Psoas muscle (tissue), 7 donors: ENCODE measurements at regions not wholly inside any gene's neighbourhood (a gene's known extent, or its start where the extent isn't known, plus 50 kb on each side); places are given as distances from the start of the nearest gene placed in this dataset.

ENCODE experiments used
- ATAC-seq, 4 donors: fragments of 200-7000 bp; cut with Tn5 transposase; one replicate each; pipeline ENCODE4 v1.9.1; 2020; ENCODE audit warnings: moderate library complexity in 3 of 4, mild to moderate bottlenecking in 2 of 4
- DNase-seq, 2 donors: peaks; one replicate each; pipeline ENCODE4 v3.0.0-alpha.2; 2020
- H3K27ac ChIP-seq: fragments of 200-600 bp; one replicate; pipeline ENCODE4 v1.8.0; 2022
- H3K27me3 ChIP-seq, 3 donors: fragments of 200-600 bp in 1 of 3; one replicate each; pipeline versions ENCODE4 v1.6.1 to v1.8.0; 2013 to 2022; ENCODE audit warnings: low read length in 2 of 3, mild to moderate bottlenecking in 2 of 3, moderate library complexity in 1 of 3; ENCODE audit not compliant: insufficient read depth in 3 of 3
- H3K36me3 ChIP-seq, 2 donors: fragments of 200-600 bp in 1 of 2; one replicate each; pipeline versions ENCODE4 v1.6.1 to v1.8.0; 2013 to 2022; ENCODE audit warnings: low read depth in 1 of 2, mild to moderate bottlenecking in 1 of 2, moderate library complexity in 1 of 2; ENCODE audit not compliant: insufficient read depth in 1 of 2
- H3K4me1 ChIP-seq: fragments of 200-600 bp; one replicate; pipeline ENCODE4 v1.8.0; 2022
- H3K4me3 ChIP-seq: fragments of 200-600 bp; one replicate; pipeline ENCODE4 v1.8.0; 2022; ENCODE audit warnings: mild to moderate bottlenecking
- H3K9me3 ChIP-seq: fragments of 200-600 bp; one replicate; pipeline ENCODE4 v1.8.0; 2022
- WGBS, 3 donors: extraction: QIAGEN DNeasy Blood & Tissue Kit; methylation state at CpG; one replicate each; pipeline versions ENCODE4 v1.1.6 to v1.1.7; 2013; 5-methylcytosine and 5-hydroxymethylcytosine counted together
- intact Hi-C, 2 donors: fragments of 100-400 bp; cut with DNase I; formaldehyde crosslinking; loops; one replicate each; pipeline versions ENCODE4 v1.11.0 to v1.14.2; 2022
- TF ChIP-seq, protein P1 (sequence below): fragments of 200-600 bp; IDR thresholded peaks from one replicate; pipeline ENCODE4 v1.8.0; 2022; ENCODE audit warnings: antibody characterized with exemption
- donor health status: healthy with polysubstance abuse.
- donor health status: DM: no; HTN: no; CAD: no; lungs with moderate emphysema.
- donor health status: Bipolar disorder and iron deficiency.
- donor health status: healthy.
- donor health status: DM: yes; HTN: yes; CAD: no.
- donor health status: DM: no; HTN: no; CAD: no.
- donor health status: DM: yes; HTN: yes; CAD: no.

DNA sequence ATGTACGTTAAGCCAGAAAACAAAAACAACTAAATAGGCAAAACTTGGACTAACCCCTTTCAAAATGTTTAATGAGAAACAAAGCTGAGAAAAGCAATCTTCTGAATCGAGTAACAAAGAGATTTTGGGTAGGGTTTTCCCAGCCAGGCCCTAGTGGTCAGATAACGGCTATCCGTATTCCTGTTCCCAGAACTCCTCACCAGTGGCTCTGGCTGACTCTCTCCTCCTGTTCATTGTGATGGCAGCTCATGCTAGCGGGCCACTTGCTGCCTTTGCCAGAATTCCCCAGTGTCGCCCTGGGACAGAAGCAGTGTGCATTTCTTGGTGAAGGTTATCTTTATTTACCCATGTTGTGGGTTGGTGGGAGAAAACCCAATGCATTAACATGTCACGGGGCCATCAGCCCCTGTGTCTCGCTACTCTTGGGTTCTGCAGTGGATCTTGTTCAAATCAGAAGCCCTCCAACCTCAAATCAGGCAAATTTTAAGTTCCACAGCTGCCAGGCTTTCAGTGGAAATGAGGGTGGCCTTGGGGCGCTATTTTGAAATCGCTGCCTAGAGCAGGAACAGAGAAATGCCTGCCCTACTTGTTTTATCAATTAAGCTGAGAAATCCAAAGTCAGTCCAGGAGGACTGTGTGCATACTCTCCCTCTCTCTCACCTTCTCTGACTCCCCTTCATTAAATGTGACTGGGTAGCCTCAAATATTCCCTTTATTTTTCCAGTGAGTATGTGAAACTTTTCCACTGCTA is 164.5 kb upstream of the NPVF start:
- Histone ChIP-seq H3K9me3 (no peaks in the 10 kb centered on the region), H3K27me3 (no peaks in the 10 kb centered on the region), H3K36me3 (no peaks in the 10 kb centered on the region), H3K27ac (no peak overlapping the region), H3K4me3 (no peak overlapping the region), H3K4me1 (peaks cover 8% of the 10 kb centered on the region)
- no peak for ATAC-seq
- DNase-seq: no peak
- intact Hi-C loops: loop anchor here (1.0 to 5.0 kb wide), 3 partner anchors 174 to 460 kb away; no protein-coding TSS in a partner anchor
- TF ChIP-seq, protein P1, sequence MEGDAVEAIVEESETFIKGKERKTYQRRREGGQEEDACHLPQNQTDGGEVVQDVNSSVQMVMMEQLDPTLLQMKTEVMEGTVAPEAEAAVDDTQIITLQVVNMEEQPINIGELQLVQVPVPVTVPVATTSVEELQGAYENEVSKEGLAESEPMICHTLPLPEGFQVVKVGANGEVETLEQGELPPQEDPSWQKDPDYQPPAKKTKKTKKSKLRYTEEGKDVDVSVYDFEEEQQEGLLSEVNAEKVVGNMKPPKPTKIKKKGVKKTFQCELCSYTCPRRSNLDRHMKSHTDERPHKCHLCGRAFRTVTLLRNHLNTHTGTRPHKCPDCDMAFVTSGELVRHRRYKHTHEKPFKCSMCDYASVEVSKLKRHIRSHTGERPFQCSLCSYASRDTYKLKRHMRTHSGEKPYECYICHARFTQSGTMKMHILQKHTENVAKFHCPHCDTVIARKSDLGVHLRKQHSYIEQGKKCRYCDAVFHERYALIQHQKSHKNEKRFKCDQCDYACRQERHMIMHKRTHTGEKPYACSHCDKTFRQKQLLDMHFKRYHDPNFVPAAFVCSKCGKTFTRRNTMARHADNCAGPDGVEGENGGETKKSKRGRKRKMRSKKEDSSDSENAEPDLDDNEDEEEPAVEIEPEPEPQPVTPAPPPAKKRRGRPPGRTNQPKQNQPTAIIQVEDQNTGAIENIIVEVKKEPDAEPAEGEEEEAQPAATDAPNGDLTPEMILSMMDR: no peak
- WGBS, 3 donors: 84 to 86% (median 86%) methylated on average over 10 of the region's 10 CpGs

- 67 to 81% (median 69%) methylated on average over 5 of the region's 5 CpGs for WGBS, 3 donors
- no peaks in the 10 kb centered on the region for H3K9me3 ChIP-seq
- no peak overlapping the region for H3K27ac ChIP-seq
- no peaks in the 10 kb centered on the region for H3K27me3 ChIP-seq
- no peak for ATAC-seq
- no peaks in the 10 kb centered on the region for H3K36me3 ChIP-seq
- no peak overlapping the region for H3K4me3 ChIP-seq
- intact Hi-C loops: no loop called here
- H3K4me1 ChIP-seq: peaks cover 8% of the 10 kb centered on the region
- no peak for DNase-seq
- TF ChIP-seq, protein P1: no peak
Observed at GRCh38 chr7:25395976-25396375, 167.7 kb upstream of the NPVF start.

DNA sequence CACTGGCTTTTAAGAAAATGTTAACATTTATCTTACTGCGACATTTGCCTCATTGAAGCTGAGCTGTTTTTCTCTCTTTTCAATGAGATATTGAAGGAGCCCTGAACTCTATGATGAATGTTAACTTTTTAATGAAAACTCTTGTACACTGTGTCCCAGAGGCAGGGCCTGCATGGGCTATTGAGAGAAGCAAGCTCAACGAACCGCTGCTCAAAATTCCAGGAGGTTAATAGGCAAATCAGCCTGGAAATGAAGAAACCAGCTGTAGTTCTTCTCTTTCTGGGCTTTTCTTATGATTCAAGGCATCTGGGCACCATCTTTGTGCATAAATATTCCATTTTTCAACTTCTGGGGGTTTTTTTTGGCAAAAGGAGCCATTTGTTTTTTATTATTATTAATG is 168.4 kb upstream of the NPVF start:
- intact Hi-C loops: no loop called here
- no peaks in the 10 kb centered on the region for H3K9me3 ChIP-seq

DNA sequence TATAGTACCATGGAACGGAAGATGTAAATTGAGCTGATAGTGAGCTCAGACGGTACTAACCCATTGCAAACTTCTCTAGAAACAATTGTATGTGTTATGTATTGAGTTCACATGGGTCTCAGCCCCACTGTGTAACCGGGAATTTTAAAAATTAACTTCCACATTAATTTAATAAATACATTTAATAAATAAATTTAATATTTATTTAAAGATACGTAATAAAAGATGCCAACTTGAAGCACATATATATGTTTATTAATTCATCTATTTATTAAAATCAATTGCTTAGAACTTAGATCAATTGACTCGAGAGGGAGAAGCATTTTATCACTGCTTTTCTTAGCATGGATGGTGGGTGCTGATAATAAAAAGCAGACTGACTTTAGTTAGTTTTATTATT is 170.1 kb upstream of the NPVF start:
- H3K27me3 ChIP-seq: no peaks in the 10 kb centered on the region
- intact Hi-C loops: no loop called here
- TF ChIP-seq, protein P1: no peak
- DNase-seq: no peak
- H3K9me3 ChIP-seq: no peaks in the 10 kb centered on the region
- no peak overlapping the region for H3K27ac ChIP-seq
- no peaks in the 10 kb centered on the region for H3K36me3 ChIP-seq
- 86 to 90% (median 89%) methylated on average over 5 of the region's 5 CpGs for WGBS, 3 donors
- no peak for ATAC-seq
- H3K4me1 ChIP-seq: peaks cover 16% of the 10 kb centered on the region
- no peak overlapping the region for H3K4me3 ChIP-seq

More for the DNA sequence above, 168.4 kb upstream of the NPVF start:
- no peaks in the 10 kb centered on the region for H3K36me3 ChIP-seq
- TF ChIP-seq, protein P1: no peak
- 81 to 87% (median 82%) methylated on average over 3 of the region's 3 CpGs for WGBS, 3 donors
- DNase-seq: no peak
- no peak overlapping the region for H3K27ac ChIP-seq
- H3K27me3 ChIP-seq: no peaks in the 10 kb centered on the region
- H3K4me1 ChIP-seq: peaks cover 8% of the 10 kb centered on the region
- no peak overlapping the region for H3K4me3 ChIP-seq
- no peak for ATAC-seq
